Suprapubic skin (tissue), 3 donors: ENCODE measurements at regions not wholly inside any gene's neighbourhood (a gene's known extent, or its start where the extent isn't known, plus 50 kb on each side); places are given as distances from the start of the nearest gene placed in this dataset.

Experiments used
- CTCF ChIP-seq, 2 donors: fragments of 200-600 bp in 1 of 2; fragments of 450-650 bp in 1 of 2; sonication (generic) in 1 of 2; IDR thresholded peaks; one replicate each; pipeline ENCODE4 v1.5.1; 2016 to 2019; ENCODE audit warnings: antibody characterized with exemption in 2 of 2, mild to moderate bottlenecking in 1 of 2, moderate library complexity in 1 of 2
- EP300 ChIP-seq: sonication (generic); formaldehyde crosslinking; IDR thresholded peaks from one replicate; pipeline ENCODE4 v1.6.1; 2017; ENCODE audit warnings: antibody characterized with exemption

GRCh38 chr2:221361633-221362032 is 210.5 kb downstream of the EPHA4 start:
- TF ChIP-seq EP300 (no peak), CTCF (IDR thresholded peaks at IDR 0.05) (no peak)
